NCI-H82 treated with DMSO at 0.1 percent for 48 hours (cell line): ENCODE measurements at regions not wholly inside any gene's neighbourhood (a gene's known extent, or its start where the extent isn't known, plus 50 kb on each side); places are given as distances from the start of the nearest gene placed in this dataset.

Experiments used
- DNase-seq: peaks from one replicate; lab custom pipeline; 2025; ENCODE audit not compliant: unreplicated experiment; lab: John Stamatoyannopoulos, UW

- no peak for DNase-seq
These were observed 504.0 kb upstream of the LRRC4C start for GRCh38 chr11:41963406-41963805.

GRCh38 chr11:41970681-41971080, 511.2 kb upstream of the LRRC4C start:
- DNase-seq, result no peak

- no peak for DNase-seq
These were observed 512.1 kb upstream of the LRRC4C start for GRCh38 chr11:41971592-41971991.

GRCh38 chr11:41978945-41979344, 519.5 kb upstream of the LRRC4C start:
- DNase-seq, result no peak

- DNase-seq, result no peak
These were observed 521.3 kb upstream of the LRRC4C start for GRCh38 chr11:41980741-41981140.

GRCh38 chr11:41982276-41982675, 522.8 kb upstream of the LRRC4C start:
- no peak for DNase-seq

- no peak for DNase-seq
These were observed 523.5 kb upstream of the LRRC4C start for GRCh38 chr11:41982975-41983374.

- no peak for DNase-seq
These were observed 524.0 kb upstream of the LRRC4C start for GRCh38 chr11:41983475-41983874.

- DNase-seq, result no peak
These were observed 524.6 kb upstream of the LRRC4C start for GRCh38 chr11:41984023-41984422.

GRCh38 chr11:41985799-41986198, 526.3 kb upstream of the LRRC4C start:
- DNase-seq, result no peak

- no peak for DNase-seq
These were observed 529.6 kb upstream of the LRRC4C start for GRCh38 chr11:41988951-41989572.

- no peak for DNase-seq
These were observed 530.5 kb upstream of the LRRC4C start for GRCh38 chr11:41989823-41990380.

- DNase-seq, result no peak
These were observed 537.1 kb upstream of the LRRC4C start for GRCh38 chr11:41996533-41996932.

- no peak for DNase-seq
These were observed 538.5 kb upstream of the LRRC4C start for GRCh38 chr11:41997844-41998401.

GRCh38 chr11:41999066-41999465, 539.6 kb upstream of the LRRC4C start:
- no peak for DNase-seq

GRCh38 chr11:42003801-42004200, 544.3 kb upstream of the LRRC4C start:
- no peak for DNase-seq

GRCh38 chr11:42006766-42007165, 547.3 kb upstream of the LRRC4C start:
- DNase-seq, result no peak

GRCh38 chr11:42012271-42012670, 552.8 kb upstream of the LRRC4C start:
- no peak for DNase-seq

- no peak for DNase-seq
These were observed 554.3 kb upstream of the LRRC4C start for GRCh38 chr11:42013656-42014201.

GRCh38 chr11:42021911-42022310, 562.5 kb upstream of the LRRC4C start:
- no peak for DNase-seq

- no peak for DNase-seq
These were observed 563.8 kb upstream of the LRRC4C start for GRCh38 chr11:42023267-42023666.

- no peak for DNase-seq
These were observed 565.8 kb upstream of the LRRC4C start for GRCh38 chr11:42025121-42025803.
